ENCODE measurements at regions not wholly inside any gene's neighbourhood (a gene's known extent, or its start where the extent isn't known, plus 50 kb on each side); places are given as distances from the start of the nearest gene placed in this dataset.

DNA sequence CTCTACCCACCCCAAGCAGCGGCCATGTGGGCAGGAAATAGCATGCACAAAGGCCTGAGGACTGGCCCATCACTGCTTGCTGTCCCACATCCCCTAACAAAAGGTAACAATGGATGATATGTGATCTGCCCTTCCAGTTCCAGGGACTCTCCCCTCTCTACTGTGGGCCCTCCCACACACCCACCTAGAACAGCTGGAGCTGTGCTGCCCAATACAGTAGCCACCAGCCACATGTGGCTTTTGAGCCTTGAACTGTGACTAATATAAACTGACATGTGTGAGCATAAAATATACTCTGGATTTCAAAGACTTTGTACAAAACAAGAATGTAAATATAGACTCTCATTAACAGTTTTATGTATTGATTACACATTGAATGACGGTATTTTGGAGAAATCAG, 78.1 kb downstream of the C5orf15 start (continued):
- no peak for TF ChIP-seq SUZ12 (IDR thresholded peaks at IDR 0.05; ENCODE audit: low read length)
